Neural progenitor cell (in vitro differentiated cells): ENCODE measurements at regions not wholly inside any gene's neighbourhood (a gene's known extent, or its start where the extent isn't known, plus 50 kb on each side); places are given as distances from the start of the nearest gene placed in this dataset.
"Not testable (repeated sequence)": the region's sequence is repeated elsewhere in the genome, so short reads cannot be mapped to it uniquely, and the experiment has no call there.

ENCODE experiments used
- DNase-seq: peaks from one replicate; pipeline ENCODE4 v3.0.0-alpha.2; 2016; ENCODE audit warnings: low spot score
- H2AFZ ChIP-seq: fragments of 200-600 bp; sonication (generic); replicated peaks from 2 replicates; pipeline ENCODE4 v1.6.1; 2016; ENCODE audit warnings: antibody characterized with exemption
- H3F3A ChIP-seq: fragments of 200-600 bp; sonication (generic); 2 replicates; pipeline ENCODE4 v1.6.1; 2016; ENCODE audit warnings: antibody characterized with exemption, low read depth
- H3K27ac ChIP-seq: fragments of 200-600 bp; sonication (generic); 2 replicates; pipeline ENCODE4 v1.5.1; 2016; ENCODE audit warnings: mild to moderate bottlenecking
- H3K27me3 ChIP-seq: fragments of 200-600 bp; sonication (generic); 2 replicates; pipeline ENCODE4 v1.6.1; 2016; ENCODE audit warnings: mild to moderate bottlenecking, moderate library complexity
- H3K36me3 ChIP-seq: fragments of 200-600 bp; sonication (generic); 2 replicates; pipeline ENCODE4 v1.5.1; 2016
- H3K4me1 ChIP-seq: fragments of 200-600 bp; sonication (generic); 2 replicates; pipeline ENCODE4 v1.6.1; 2016; ENCODE audit warnings: mixed run types
- H3K4me2 ChIP-seq: fragments of 200-600 bp; sonication (generic); 2 replicates; pipeline ENCODE4 v1.6.1; 2016
- H3K4me3 ChIP-seq: fragments of 200-600 bp; sonication (generic); 2 replicates; pipeline ENCODE4 v1.5.1; 2016
- H3K79me2 ChIP-seq: fragments of 200-600 bp; sonication (generic); 2 replicates; pipeline ENCODE4 v1.6.1; 2016; ENCODE audit warnings: low read depth
- H3K9ac ChIP-seq: fragments of 200-600 bp; sonication (generic); 2 replicates; pipeline ENCODE4 v1.6.1; 2016
- H3K9me3 ChIP-seq: fragments of 200-600 bp; sonication (generic); 2 replicates; pipeline ENCODE4 v1.5.1; 2016; ENCODE audit warnings: low read depth
- H4K20me1 ChIP-seq: fragments of 200-600 bp; sonication (generic); 2 replicates; pipeline ENCODE4 v1.6.1; 2016; ENCODE audit warnings: low read depth
- H3K27ac Mint-ChIP-seq: 3 replicates; pipeline ENCODE4 v1.8.0; 2021; ENCODE audit warnings: mixed read lengths
- H3K27me3 Mint-ChIP-seq: 2 replicates; pipeline ENCODE4 v1.8.0; 2022; ENCODE audit warnings: low read depth, mild to moderate bottlenecking, inconsistent platforms, moderate library complexity, mixed read lengths; ENCODE audit not compliant: insufficient read depth
- H3K36me3 Mint-ChIP-seq: 3 replicates; pipeline ENCODE4 v1.8.0; 2021; ENCODE audit warnings: mixed read lengths
- H3K4me1 Mint-ChIP-seq: 3 replicates; pipeline ENCODE4 v1.8.0; 2021; ENCODE audit warnings: mixed read lengths
- H3K4me3 Mint-ChIP-seq: 3 replicates; pipeline ENCODE4 v1.8.0; 2021; ENCODE audit warnings: mild to moderate bottlenecking, moderate library complexity, mixed read lengths
- H3K9me3 Mint-ChIP-seq: 3 replicates; pipeline ENCODE4 v1.8.0; 2020; ENCODE audit warnings: mixed read lengths

DNA sequence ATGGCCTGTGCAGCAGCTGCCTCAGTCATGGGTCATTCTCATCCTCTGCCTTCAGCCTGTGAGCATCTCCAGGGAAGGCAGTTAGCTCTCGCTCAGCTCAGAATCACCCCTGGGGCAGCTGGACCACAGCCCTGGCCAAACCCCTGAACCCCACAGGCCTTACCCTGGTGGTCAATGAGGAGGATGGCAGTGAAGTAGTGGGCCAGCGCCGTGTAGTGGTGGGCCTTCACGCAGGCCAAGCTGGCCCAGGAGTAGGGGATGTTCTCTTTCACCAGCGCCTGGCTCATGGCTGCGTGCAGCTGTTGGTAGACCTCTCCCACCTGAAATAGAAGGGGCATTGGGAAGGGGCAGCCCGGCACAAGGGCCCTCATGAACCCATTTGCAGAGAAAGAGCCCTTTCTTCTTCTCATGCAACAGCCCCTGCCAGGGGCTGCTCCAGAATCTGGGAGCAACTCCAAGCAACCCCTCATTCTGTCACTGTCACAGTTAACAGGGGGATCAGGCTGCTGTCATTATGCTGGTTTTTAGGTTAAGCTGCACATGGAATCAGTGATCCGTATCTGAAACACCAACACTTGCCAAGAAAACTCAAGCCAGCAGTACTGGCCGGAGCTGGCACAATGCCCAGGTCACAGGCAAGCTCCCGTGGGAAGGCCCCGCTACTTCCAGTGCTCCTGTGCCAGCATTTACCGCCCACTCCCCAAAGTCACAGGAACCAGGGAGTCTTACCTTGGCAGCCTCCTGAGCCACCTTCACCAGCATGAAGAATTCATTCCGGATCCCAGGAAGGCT, 290.2 kb downstream of the GOLGA6L6 start:
- H3K4me3 ChIP-seq, H3K27me3 Mint-ChIP-seq, H2AFZ ChIP-seq, H3K27me3 ChIP-seq, H3K9ac ChIP-seq, H4K20me1 ChIP-seq, H3K27ac ChIP-seq, H3K27ac Mint-ChIP-seq, DNase-seq, H3K4me1 Mint-ChIP-seq, H3K4me2 ChIP-seq, H3K36me3 ChIP-seq, H3K36me3 Mint-ChIP-seq, H3K4me3 Mint-ChIP-seq, H3F3A ChIP-seq, H3K4me1 ChIP-seq, H3K79me2 ChIP-seq: not testable (repeated sequence)
- H3K9me3 ChIP-seq, result peaks cover 50% of the 10 kb centered on the region
- H3K9me3 Mint-ChIP-seq, result peaks cover 70% of the 10 kb centered on the region

DNA sequence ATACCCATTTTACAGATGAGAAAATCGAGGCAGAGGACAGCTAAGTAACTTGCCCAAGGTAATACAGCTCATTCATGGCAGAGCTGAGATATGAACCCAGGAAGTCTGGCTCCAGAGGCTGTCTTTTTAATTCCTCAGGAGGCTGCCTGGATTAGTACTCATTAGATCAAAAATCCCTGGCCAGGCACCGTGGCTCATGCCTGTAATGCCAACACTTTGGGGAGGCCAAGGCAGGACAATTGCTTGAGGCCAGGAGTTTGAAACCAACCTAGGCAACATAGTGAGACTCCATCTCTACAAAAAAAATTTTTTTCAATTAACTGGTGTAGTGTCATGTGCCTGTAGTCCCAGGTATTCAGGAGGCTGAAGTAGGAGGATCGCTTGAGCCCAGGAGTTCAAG, 291.4 kb downstream of the GOLGA6L6 start:
- not testable (repeated sequence) for H3K27ac Mint-ChIP-seq, H3F3A ChIP-seq, H3K4me3 Mint-ChIP-seq, H3K36me3 Mint-ChIP-seq, H3K36me3 ChIP-seq, H3K27ac ChIP-seq, H3K27me3 ChIP-seq, H3K4me1 Mint-ChIP-seq, H3K9ac ChIP-seq, DNase-seq, H2AFZ ChIP-seq, H3K79me2 ChIP-seq, H3K27me3 Mint-ChIP-seq, H4K20me1 ChIP-seq, H3K4me2 ChIP-seq, H3K4me3 ChIP-seq, H3K4me1 ChIP-seq
- peaks cover 48% of the 10 kb centered on the region for H3K9me3 ChIP-seq
- H3K9me3 Mint-ChIP-seq, result peaks cover 60% of the 10 kb centered on the region

DNA sequence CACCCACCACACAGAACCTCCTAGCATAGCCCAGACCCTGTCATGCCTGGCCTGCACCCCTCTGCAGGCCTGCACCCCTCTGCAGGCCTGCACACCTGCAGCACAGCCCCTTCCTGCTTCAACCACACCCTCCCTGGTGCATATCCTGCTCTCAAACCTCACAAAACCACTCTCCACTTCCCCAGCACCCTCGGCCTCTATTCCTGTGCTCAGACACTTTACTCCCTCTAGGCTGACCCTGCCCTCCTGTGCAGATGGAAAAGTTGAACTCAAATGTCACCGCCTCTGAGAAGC, 292.0 kb downstream of the GOLGA6L6 start:
- H3K27ac Mint-ChIP-seq, H4K20me1 ChIP-seq: not testable (repeated sequence)

DNA sequence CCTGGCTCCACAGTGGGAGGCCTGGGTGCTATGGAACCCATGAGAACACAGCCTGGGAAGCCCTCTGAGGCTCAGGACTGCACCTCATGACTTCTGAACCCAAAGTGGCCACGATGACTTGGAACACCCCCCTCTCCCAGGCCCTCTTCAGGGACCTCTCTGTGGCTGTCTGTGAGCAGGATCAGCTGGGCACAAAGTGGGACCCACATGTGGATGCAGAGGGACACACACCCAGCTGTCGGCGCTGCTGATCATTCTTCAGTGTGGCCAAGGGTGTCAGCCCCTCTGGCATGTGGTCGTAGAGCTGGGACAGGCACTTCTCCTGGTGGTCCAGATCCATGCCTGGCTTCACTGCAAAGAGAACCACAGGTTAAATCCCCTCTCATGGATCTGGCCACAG, 293.2 kb downstream of the GOLGA6L6 start:
- H3K79me2 ChIP-seq, H3K4me2 ChIP-seq, H4K20me1 ChIP-seq, H3K4me3 Mint-ChIP-seq, H3F3A ChIP-seq, DNase-seq, H3K36me3 ChIP-seq, H3K27ac ChIP-seq, H3K27me3 ChIP-seq, H2AFZ ChIP-seq, H3K9ac ChIP-seq, H3K27ac Mint-ChIP-seq, H3K4me1 Mint-ChIP-seq, H3K4me1 ChIP-seq, H3K36me3 Mint-ChIP-seq, H3K4me3 ChIP-seq: not testable (repeated sequence)
- H3K9me3 ChIP-seq, result peaks cover 49% of the 10 kb centered on the region
- peaks cover 50% of the 10 kb centered on the region for H3K9me3 Mint-ChIP-seq
- H3K27me3 Mint-ChIP-seq, result peaks cover 12% of the 10 kb centered on the region

More for the DNA sequence above, 292.0 kb downstream of the GOLGA6L6 start:
- H3K27me3 ChIP-seq, H3K36me3 Mint-ChIP-seq, H3K4me2 ChIP-seq, H3K36me3 ChIP-seq, H3K9ac ChIP-seq, H3K27ac ChIP-seq, H3K4me3 ChIP-seq, H3K4me1 ChIP-seq, DNase-seq, H3K79me2 ChIP-seq, H2AFZ ChIP-seq, H3F3A ChIP-seq, H3K4me3 Mint-ChIP-seq, H3K27me3 Mint-ChIP-seq, H3K4me1 Mint-ChIP-seq: not testable (repeated sequence)
- H3K9me3 ChIP-seq, result peaks cover 46% of the 10 kb centered on the region
- H3K9me3 Mint-ChIP-seq, result peaks cover 57% of the 10 kb centered on the region

DNA sequence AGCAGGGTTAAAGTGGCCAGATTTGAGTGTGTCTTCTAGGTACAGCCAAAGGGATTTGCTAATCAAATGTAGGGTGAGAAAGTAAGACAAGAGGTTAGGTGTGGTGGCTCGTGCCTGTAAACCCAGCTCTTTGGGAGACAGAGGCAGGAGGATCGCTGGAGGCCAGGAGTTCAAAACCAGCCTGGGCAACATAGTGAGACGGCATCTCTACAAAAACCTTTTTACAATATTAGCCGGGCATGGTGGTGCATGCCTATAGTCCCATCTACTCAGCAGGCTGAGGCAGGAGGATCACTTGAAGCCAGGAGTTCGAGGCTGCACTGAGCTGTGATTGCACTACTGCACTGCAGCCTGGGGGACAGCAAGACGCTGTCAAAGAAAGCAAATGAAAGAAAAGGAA, 294.5 kb downstream of the GOLGA6L6 start:
- peaks cover 17% of the 10 kb centered on the region for H3K27me3 Mint-ChIP-seq
- H3K27ac Mint-ChIP-seq, H3K27ac ChIP-seq, DNase-seq, H3K36me3 ChIP-seq, H3F3A ChIP-seq, H3K36me3 Mint-ChIP-seq, H4K20me1 ChIP-seq, H3K79me2 ChIP-seq, H3K4me1 Mint-ChIP-seq, H3K4me3 Mint-ChIP-seq, H2AFZ ChIP-seq, H3K27me3 ChIP-seq, H3K4me1 ChIP-seq, H3K4me2 ChIP-seq, H3K9ac ChIP-seq, H3K4me3 ChIP-seq: not testable (repeated sequence)
- H3K9me3 Mint-ChIP-seq, result peaks cover 41% of the 10 kb centered on the region
- peaks cover 52% of the 10 kb centered on the region for H3K9me3 ChIP-seq

DNA sequence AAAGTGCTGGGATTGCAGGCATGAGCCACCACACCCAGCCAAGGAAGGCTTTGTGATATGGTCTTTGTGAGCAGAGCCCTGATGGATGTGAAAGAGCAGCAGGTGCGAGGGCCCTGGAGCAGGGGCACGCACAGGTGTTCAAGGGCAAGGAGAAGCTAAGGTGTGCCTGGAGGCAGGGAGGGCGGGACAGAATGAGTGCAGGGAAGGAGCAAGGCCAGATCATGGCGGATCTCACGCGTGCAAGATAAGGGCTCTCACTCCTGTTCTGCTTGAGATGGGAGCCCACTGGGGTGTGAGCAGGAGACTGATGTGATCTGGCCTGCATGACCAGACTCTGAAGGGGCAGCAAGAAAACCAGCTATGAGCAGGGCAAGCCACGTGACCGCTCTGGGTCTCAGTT, 295.0 kb downstream of the GOLGA6L6 start:
- H3K27ac ChIP-seq, H3K4me1 ChIP-seq, H4K20me1 ChIP-seq, H3K36me3 ChIP-seq, H2AFZ ChIP-seq, H3K27ac Mint-ChIP-seq, DNase-seq, H3K9ac ChIP-seq, H3K4me3 Mint-ChIP-seq, H3K79me2 ChIP-seq, H3K4me1 Mint-ChIP-seq, H3K4me2 ChIP-seq, H3K27me3 ChIP-seq, H3K36me3 Mint-ChIP-seq, H3K4me3 ChIP-seq, H3F3A ChIP-seq: not testable (repeated sequence)
- peaks cover 58% of the 10 kb centered on the region for H3K9me3 ChIP-seq
- Mint-ChIP-seq H3K27me3 (peaks cover 17% of the 10 kb centered on the region), H3K9me3 (peaks cover 40% of the 10 kb centered on the region)

DNA sequence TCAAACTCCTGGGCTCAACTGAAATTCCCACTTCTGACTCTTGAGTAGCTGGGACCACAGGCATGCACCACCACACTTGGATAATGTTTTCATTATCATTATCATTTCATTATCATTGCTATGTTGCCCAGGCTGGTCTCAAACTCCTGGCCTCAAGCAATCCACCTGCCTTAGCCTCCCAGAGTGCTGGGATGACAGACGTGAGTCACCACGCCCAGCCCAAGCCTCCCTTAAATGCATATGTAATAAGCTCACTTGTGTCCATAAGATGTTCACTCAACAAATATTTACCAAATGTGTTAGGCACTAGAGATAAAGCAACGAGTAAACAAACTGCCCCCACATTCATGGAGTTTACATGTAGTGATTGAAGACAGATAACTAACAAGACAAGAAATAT, 295.7 kb downstream of the GOLGA6L6 start:
- H3K4me3 Mint-ChIP-seq, H3K4me3 ChIP-seq, H3K4me1 Mint-ChIP-seq, H3F3A ChIP-seq, H3K9ac ChIP-seq, H3K36me3 Mint-ChIP-seq, H3K4me2 ChIP-seq, H3K27ac Mint-ChIP-seq, H3K36me3 ChIP-seq, H3K4me1 ChIP-seq, H3K27ac ChIP-seq, DNase-seq, H2AFZ ChIP-seq, H3K27me3 ChIP-seq, H4K20me1 ChIP-seq, H3K79me2 ChIP-seq: not testable (repeated sequence)
- peaks cover 61% of the 10 kb centered on the region for H3K9me3 ChIP-seq
- Mint-ChIP-seq H3K27me3 (peaks cover 17% of the 10 kb centered on the region), H3K9me3 (peaks cover 37% of the 10 kb centered on the region)

DNA sequence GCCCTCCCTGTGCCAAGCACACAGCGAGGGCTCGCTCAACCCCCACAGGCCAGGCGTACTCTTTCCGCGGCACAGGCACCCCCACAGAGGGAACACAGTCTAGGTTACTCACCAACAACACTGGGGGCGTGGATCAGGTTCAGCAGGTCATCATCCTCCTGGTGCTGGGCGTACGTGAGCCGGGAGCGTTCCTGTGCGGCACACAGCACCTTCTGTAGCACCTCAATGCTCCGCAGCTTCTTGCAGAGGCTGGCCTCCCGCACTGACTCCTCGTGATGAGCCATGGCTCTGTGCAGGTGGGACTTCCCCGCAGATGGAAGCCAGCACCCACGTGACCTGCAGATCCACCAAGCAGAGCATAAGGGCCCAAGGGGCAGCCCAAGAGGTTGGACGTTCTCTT, 296.8 kb downstream of the GOLGA6L6 start:
- peaks cover 65% of the 10 kb centered on the region for H3K9me3 ChIP-seq
- H3K27me3 Mint-ChIP-seq, result peaks cover 16% of the 10 kb centered on the region

More for the DNA sequence above, 296.8 kb downstream of the GOLGA6L6 start:
- H3K4me3 ChIP-seq, H4K20me1 ChIP-seq, H3K4me1 ChIP-seq, H3K36me3 Mint-ChIP-seq, H3K79me2 ChIP-seq, H3K27ac ChIP-seq, H3K27me3 ChIP-seq, H3K36me3 ChIP-seq, H3K9ac ChIP-seq, H2AFZ ChIP-seq, H3K4me2 ChIP-seq, DNase-seq, H3K27ac Mint-ChIP-seq, H3F3A ChIP-seq, H3K4me1 Mint-ChIP-seq: not testable (repeated sequence)
- H3K4me3 Mint-ChIP-seq, result peak overlapping the region; percentile 27
- H3K9me3 Mint-ChIP-seq, result peaks cover 28% of the 10 kb centered on the region
